NCI-H1048 (cell line): ENCODE measurements at regions not wholly inside any gene's neighbourhood (a gene's known extent, or its start where the extent isn't known, plus 50 kb on each side); places are given as distances from the start of the nearest gene placed in this dataset.

ENCODE experiments used
- DNase-seq: peaks from one replicate; lab custom pipeline; 2025; lab: John Stamatoyannopoulos, UW

DNA sequence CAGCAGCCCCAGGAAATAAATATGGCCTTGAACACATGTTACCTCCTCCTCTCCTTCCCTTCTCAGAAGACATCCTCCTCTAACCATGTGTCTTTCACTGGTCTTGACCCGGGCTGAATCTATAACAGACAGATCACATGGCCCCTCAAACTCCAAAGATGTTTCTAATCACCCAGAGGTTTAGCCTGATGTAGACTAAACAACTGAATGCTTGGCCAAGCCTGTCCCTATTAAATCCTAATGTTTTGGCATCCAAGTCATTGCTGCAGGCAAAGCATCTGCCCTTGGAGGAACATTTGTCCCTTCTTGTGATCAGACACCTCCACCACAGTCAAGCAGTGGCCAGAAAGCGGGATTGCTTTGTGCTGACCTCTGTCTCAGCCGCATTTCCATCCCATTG, 65.5 kb downstream of the ANKRD60 start:
- no peak for DNase-seq

DNA sequence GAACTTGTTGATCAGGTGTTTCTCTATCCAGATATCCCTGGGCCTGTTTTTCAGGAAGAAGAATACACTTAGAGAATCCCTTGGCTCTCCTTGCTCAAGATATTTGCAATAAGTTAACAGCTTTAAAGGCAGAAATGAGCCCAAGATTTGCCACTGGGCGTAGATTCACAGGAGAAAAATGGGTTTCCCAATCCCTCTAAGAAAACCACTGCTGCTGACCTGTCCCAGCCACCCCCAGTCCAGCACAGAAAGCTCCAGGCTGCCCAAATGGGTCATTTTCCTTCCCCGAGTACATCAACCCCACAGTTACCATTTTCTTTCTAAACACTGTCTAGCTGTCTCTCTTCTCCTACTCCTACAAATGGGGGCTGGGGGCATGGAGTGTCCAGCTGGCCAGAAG, 67.3 kb downstream of the ANKRD60 start:
- DNase-seq, result no peak

DNA sequence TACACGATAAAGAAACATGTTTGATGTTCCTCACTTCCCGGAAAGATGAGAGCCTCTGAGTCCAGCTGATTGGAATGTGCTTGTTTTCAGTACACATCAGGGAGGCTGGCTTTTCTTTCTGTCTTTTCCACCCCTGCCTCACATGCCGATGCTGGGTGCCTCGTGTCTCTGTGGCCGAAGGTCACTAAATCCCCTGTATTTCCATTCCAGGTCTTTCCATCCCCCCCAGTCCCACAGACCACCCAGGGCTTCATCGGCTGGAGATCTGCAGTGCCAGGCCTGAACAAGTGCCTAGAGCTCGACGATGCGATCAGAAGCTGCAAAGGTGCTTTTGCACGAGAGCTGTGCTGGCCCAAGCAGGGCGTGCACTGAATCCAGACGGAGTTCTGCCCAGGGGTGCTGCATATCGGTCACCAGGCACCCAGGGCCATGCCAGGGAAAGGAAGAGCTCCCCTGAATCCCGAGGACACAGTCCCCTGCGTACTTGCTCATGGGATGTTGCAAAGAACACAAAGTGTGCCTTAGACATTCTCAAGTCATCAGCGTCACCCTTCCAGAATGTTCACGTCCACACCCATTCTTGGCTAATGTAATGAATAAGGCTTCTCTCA, 67.9 kb downstream of the ANKRD60 start:
- DNase-seq, result no peak

DNA sequence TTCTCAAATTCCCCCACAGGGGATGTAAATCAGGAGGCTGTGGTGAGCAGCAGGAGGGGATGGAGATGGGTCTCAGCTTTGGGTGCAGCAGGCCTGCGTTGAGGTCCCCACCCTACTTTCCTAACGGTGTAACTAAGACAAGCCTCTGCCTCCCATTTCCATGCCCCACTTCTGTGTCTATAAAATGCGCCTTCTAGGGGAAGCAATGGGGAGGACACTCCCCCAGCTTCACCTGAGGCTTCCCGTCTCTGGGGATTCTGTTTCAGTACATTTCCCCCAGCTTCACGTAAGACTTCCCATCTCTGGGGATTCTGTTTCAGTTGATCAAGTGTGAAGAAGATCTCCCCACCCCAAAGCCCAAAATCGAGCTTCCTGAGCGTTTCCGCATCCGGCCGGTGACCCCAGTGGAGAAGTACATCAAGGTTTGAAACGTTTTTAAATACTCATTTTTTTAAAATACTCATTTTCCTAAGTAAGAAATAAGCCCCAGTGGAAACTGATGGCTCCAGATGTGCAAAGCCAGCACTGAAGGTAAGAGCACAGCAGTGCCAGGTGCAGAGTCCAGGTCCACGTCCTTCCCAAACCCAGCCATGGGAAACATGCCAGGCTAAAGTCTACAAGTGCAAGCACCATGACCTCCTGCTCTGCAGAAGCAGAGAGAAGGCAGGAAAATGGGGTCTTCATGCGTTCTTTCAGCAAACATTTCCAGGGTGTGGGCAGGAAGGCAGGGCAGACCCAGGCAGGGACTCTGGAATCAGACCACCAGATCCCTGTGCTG, 73.1 kb downstream of the ANKRD60 start:
- no peak for DNase-seq

DNA sequence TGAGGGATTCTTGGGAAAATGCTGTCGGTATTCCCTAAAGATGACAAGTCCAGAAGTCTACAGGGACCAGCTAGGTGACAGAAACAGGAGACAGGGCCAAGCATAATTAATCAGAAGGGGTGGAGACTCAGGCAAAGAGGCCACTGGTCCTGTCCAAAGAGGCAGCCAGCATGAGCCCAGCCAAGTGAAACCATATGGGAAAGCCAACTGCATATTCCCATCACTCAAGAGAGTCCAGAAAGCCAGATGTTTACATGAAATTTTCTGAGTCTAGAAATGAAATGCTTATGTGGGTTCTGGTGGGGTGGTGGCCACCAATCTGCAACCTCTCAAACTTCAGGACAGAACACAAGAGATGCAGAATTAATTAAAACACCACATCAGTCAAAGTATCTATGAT, 74.3 kb downstream of the ANKRD60 start:
- no peak for DNase-seq

DNA sequence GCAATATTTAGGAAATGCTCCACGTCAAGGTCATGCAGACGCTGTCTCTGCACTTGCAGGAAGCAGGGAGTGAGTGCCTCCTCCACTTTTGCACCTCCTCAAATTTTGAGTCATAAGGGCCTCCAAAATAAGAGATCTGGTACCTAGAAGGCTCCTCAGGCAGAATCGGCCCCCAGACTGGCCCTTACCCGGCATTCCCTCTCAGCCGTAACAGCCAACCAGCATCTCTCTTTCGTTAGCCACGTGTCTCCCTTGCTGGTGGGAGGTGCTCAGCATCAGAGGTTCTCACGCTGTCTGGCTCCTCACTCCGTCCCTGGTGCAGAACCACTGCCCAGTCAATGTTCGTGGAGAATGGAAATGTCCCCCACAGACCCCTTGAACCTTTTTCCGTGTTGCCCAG, 75.3 kb downstream of the ANKRD60 start:
- DNase-seq, result no peak

DNA sequence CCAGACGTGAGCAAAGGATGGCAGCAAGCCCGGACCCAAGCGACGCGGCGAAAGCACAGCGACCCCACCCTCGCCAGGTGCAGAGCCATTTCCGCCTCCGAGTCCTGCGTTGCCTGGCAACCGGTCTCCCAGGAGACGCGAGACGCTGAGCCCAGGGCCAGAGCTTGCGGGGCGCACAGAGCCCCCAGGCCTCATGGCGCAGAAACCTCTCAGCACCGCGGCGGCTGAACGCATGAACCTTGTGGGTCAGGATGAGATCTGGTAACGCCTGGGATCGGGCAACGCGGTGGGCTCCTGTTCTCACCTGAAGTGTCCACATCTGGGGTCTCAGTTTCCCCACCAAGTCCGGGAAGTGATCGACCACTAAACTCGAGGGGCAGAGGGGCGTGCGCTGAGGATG, 77.7 kb downstream of the ANKRD60 start:
- DNase-seq, result no peak

DNA sequence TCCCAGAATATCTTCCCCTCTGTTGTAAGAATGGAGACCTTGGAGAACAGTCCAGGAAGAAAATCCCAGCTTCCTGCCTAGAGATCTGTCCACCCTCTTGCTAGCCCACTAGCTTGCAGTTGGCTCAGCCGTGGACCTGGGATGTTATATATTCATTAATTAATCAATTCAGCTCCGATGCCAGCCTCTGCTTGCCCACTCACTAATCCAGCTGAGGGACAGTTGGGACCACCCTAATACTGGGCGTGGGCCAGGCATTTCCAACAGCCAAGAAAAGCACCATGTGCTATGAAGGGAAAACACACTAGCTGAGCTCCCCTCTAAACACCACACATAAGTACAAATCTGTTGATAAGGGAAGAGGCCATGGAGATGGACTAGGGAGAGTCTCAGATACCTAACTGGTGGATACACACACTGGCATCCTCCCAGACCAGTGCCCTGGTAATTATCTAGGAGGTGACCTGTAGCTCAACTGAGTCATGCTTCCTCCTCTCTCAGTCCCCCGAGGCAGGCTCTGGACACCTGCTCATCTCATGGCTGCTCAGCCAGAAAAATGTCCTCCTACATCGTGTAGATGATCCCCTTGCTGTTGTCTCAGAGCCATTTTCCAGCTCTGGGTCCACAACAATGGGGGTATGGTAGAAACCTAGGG, 78.9 kb downstream of the ANKRD60 start:
- no peak for DNase-seq

DNA sequence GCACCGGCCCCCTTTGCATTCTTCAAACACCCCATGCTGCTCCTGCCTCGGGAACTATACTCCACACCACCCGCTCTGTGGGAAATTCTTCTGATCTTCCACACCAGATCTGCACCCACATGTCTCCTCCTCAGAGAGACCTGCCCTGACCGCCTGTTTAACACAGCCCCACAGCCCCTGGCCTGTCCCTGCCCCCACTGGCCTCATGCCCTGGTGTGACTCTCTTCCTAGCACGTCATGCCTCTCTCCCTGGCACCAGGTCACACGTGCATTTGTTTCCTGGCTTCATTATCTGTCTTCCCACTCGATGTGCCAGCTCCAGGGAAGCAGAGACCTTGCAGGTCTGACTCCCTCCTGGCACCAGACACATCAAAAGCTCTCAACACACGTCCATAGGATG, 79.6 kb downstream of the ANKRD60 start:
- no peak for DNase-seq

DNA sequence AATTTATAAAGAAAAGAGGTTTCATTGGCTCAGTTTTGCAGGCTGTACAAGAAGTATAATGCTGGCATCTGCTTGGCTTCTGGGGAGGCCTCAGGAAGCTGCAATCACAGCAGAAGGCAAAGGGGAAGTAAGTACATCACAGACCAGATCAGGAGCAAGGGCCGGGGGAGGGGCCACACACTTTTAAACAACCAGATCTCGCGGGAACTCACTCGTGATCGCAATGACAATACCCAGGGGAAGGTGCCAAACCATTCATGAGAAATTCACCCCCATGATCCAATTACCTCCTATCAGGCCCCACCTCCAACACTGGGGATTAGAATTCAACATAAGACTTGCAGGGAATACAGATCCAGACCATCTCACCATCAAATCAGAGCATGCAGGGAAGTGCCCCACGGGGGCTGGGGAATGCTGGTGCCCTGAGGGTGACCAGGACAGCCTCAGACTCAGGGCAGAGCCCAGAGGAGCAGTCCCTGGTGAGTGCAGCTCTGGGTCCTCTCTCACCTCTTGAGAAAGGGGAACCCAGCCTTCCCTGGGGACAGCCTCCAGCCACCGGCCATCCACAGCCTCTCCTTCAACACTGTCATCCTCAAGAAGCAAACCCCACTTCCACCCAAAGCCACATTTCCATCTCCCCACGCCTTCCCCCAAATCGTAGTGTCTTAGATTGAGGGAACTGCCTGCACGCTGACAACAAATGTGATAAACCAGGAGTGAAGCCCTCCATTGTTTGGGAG, 80.7 kb downstream of the ANKRD60 start:
- no peak for DNase-seq

DNA sequence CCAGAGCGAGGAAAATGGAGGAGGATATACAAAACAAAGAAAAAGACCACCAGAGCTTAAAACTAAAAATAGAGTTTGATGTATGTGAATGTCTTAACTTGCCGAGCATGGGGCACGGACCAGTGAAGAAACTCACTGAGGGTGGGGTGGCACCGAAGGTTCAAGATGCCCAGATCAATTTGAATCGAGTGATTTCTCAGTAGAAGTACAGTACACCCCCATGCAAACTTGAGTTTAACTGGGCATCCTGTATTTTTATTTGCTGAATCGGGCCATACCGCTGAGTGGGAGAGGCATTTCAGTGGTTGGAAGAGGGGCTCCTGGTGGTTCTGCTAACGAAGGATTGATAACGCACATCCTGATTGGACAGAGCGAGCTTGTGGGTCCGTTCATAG, 81.7 kb downstream of the ANKRD60 start:
- DNase-seq, result no peak

DNA sequence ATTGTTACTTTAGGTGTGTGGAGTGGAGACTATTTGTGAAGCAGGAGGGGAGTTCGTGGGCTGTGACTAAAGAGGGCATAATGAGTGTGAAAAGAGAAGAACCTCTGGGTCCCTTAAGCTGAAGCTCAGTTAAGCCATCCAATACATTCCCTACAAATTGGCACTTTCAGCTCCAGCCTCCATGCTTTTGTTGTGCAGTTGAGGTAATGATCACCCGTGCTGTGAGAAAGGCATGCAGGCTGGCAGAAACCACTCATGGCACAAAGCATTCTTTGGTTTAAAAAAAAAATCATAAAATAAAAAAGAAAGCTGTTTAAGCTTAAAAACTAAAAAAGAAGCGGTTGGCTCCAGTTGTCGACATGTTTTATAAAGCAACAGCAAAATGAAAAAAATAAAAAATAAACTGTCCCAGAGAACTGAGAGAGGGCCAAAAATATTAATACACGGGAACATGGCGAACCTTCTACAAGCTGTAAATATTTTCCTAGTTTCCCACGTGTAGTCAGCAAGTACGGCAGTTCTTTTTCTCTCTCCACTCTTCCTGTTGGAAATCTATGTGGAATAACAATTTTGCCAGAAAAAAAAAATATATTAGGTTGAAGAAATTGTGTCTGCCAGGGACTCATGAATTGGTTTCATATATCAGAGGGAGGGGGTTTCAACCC, 82.2 kb downstream of the ANKRD60 start:
- no peak for DNase-seq

DNA sequence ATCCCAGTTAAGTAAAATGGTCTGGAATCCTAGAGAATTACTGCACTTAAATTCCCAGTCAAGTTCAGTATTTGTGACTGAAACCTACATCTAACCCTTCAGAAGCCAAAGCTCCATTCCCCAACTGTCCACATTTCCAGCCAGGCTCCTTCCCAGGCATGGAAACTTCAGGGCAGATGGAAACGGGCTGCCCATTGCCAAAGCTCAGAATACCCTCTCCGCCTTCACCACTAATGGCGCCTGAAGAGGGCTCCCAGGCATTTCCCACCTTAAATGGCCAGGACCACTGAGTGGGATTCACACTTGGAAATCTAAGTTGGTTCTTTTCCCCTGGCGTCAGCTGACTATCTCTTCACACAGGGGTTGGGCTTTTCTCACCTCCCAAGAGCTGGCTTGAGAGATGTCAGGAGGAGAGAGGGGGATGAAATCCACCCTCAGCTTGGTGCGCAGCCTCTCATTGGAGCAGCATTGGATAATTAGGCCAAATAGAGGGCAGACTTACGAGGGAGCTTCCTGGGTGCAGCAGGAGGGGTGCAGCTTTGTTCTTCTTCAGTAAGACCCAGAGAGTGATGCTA, 82.9 kb downstream of the ANKRD60 start:
- no peak for DNase-seq

DNA sequence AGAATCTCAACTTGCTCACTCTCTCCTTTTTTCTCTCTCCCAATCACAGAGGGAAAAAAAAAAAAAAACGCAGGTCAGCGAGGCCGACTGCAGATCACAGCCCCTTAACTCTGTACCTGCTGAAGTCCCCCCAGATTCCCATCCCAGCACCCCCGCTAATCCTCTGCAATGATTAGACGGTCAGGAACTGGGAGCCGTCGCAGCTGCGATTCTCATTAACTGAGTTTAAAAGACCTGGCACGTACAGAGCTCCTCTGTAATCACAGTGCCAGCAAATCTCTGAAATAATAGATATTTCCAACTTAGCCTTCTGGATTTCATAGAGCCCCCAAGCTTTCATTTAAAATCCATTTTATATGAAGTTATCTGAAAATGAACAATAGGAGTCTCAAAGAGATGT, 84.4 kb downstream of the ANKRD60 start:
- DNase-seq, result no peak

DNA sequence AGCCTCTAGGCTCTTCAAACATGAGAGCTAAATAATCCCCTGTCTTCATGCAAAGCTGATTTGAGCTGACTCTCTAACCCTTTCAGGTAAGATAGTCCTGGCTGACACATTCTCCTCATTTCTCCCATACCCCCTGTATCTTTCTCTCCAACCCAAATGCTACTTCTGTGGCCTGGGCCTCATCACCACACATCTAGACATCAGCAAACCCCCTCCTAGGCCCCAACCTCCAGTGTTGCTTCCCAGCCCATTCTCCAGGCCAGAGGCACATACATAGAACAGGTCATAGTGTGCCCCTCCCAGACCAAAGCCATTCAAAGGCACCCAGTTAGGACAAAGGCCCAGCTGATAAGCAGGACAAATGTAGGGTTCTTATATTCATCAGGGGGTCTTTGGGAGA, 84.9 kb downstream of the ANKRD60 start:
- no peak for DNase-seq

DNA sequence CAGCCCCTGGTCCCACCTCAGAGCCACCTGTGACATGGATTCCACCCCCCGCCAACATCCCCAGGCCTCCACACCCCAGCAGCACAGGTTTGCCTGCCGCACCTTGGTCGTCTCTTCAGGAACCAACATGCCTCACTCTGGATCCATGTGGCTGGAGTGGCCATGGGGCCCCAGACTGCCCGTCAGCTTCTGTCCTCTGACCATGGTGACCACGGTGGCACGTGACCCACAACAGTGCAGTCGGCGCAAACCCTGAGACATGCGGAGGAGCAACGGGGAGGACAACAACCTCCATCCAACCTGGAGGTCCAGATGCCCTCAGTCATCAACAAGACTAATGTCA, 85.6 kb downstream of the ANKRD60 start:
- DNase-seq, result no peak

DNA sequence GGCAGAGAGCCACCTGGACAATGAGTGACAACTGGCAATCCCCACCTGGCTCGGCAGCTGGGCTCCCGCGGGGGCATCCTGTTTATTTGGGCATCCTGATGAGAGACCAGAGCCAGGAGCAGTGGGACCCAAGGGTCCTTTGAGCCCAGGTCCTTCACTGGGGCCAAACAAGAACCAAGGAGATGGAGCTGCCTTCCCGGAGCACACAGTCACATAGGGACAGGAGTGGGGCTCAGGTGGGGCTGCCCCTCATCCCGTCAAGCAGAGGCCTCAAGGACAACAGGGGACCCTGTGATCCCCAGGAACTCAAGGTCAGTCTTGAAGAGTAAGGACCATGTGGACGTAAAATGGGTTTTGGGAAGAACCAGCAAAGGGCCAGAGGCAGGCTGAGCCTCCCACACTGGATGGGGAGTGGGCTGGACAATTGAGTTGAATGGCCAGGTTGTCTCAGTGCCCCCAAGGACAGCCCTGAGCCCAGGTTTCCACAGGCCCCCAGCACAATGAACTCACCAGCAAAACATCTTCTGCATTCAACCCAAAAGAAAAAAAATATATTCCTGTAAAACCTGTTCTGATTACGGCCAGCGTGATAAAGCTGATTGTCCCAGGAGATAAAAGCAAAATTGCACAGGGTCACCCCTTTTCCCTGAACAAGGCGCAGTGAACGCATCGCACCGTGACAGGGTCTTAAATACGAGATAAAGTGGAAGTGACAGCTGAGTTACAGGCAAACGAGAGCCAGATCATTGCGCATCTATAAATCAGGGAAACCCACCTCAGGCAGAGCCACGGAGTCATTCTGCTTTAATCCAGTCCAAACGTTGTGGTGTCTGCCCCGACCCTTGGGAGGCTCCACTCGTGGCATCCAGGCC, 86.2 kb downstream of the ANKRD60 start:
- no peak for DNase-seq

DNA sequence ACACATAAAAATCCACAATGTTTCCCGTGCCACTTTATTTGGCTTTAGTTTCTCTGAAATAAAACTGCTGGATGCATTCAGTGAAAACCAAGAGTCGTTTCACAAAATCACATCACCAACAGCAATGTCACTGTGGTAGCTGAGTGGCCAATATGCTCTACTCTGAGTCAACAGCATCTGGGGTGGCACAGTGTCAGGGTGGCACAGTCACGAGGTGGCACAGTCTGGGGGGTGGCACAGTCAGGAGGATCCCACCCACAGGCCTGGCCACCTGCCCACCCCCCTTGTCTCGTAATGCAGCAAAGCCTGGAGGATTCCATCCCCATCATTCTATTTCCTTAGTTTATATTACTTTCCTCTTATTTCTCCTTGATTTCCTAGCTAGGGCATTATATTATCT, 87.0 kb downstream of the ANKRD60 start:
- no peak for DNase-seq

DNA sequence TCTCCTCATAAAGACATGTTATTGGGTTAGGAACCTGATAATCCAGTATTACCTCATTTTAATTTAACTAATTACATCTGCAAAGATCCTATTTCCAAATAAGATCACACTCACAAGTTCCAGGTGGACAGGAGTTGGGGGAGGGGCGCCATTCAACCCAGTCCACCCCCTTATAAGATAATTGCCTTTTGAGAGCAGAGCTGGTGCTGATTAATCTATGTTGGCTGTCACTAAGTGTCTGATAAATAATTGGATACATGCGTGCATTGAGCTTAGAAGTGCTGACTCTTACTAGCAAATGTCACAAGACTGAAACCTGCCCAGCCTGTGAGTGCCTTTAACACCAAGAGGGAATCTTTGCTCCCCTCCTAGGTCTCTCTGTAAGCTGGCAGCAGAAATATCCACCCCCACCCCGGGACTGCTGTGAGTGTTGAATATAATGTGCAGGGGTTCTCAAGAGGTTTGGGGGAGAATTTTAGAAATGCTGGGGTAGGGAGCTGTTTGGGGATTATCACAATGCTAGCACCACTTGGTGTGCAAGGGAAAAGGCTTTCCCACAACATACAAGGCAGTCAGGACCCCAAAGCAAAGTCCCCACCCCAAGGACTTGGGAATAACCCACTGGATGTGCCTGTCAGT, 87.5 kb downstream of the ANKRD60 start:
- DNase-seq, result no peak
